Neural cell (in vitro differentiated cells): ENCODE measurements at regions not wholly inside any gene's neighbourhood (a gene's known extent, or its start where the extent isn't known, plus 50 kb on each side); places are given as distances from the start of the nearest gene placed in this dataset.

ENCODE experiments used
- H2AFZ ChIP-seq: fragments of 200-600, 300-800 bp; sonication (generic), shearing (Covaris generic); 2 replicates; pipeline ENCODE4 v1.6.0; 2014; ENCODE audit warnings: low read depth, mild to moderate bottlenecking, antibody characterized with exemption, low read length, moderate library complexity
- H3F3A ChIP-seq: fragments of 200-600 bp; shearing (Covaris generic); 2 replicates; pipeline ENCODE4 v1.6.1; 2016; ENCODE audit warnings: mild to moderate bottlenecking, moderate library complexity, mixed read lengths, antibody characterized with exemption, low read length; ENCODE audit not compliant: insufficient read depth, poor library complexity, severe bottlenecking
- H3K27ac ChIP-seq: fragments of 200-600, 300-800 bp; sonication (generic), shearing (Covaris generic); 2 replicates; pipeline ENCODE4 v1.5.1; 2014; ENCODE audit warnings: mild to moderate bottlenecking, low read length, moderate library complexity
- H3K27me3 ChIP-seq: fragments of 300-800, 200-600 bp; sonication (generic), shearing (Covaris generic); 2 replicates; pipeline ENCODE4 v1.6.0; 2014; ENCODE audit warnings: mild to moderate bottlenecking, low read depth, low read length, moderate library complexity; ENCODE audit not compliant: insufficient read depth
- H3K36me3 ChIP-seq: fragments of 300-800, 200-600 bp; sonication (generic), shearing (Covaris generic); 2 replicates; pipeline ENCODE4 v1.5.1; 2014; ENCODE audit warnings: mild to moderate bottlenecking, antibody characterized with exemption, low read length, moderate library complexity; ENCODE audit not compliant: insufficient read depth
- H3K4me2 ChIP-seq: fragments of 300-800, 200-600 bp; sonication (generic), shearing (Covaris generic); 2 replicates; pipeline ENCODE4 v1.6.0; 2014; ENCODE audit warnings: mild to moderate bottlenecking, low read length
- H3K4me3 ChIP-seq: fragments of 300-800, 200-600 bp; sonication (generic), shearing (Covaris generic); 2 replicates; pipeline ENCODE4 v1.5.1; 2014; ENCODE audit warnings: mild to moderate bottlenecking, low read length, moderate library complexity
- H3K79me2 ChIP-seq: fragments of 200-600 bp; shearing (Covaris generic); replicated peaks from 2 replicates; pipeline ENCODE4 v1.6.0; 2014; ENCODE audit warnings: mild to moderate bottlenecking, low read length, moderate library complexity; ENCODE audit not compliant: insufficient read depth
- H3K9ac ChIP-seq: fragments of 300-800, 200-600 bp; sonication (generic), shearing (Covaris generic); 2 replicates; pipeline ENCODE4 v1.6.1; 2016; ENCODE audit warnings: mild to moderate bottlenecking, low read length, mixed read lengths
- H3K9me2 ChIP-seq: fragments of 200-600 bp; shearing (Covaris generic); 2 replicates; pipeline ENCODE4 v1.6.1; 2016; ENCODE audit warnings: mild to moderate bottlenecking, low read length, mixed read lengths; ENCODE audit not compliant: insufficient read depth
- H3K9me3 ChIP-seq: fragments of 200-600, 300-800 bp; sonication (generic), shearing (Covaris generic); 2 replicates; pipeline ENCODE4 v1.6.1; 2016; ENCODE audit warnings: mild to moderate bottlenecking, mixed run types, low read length, moderate library complexity, mixed read lengths
- H4K20me1 ChIP-seq: fragments of 200-600 bp; shearing (Covaris generic); 2 replicates; pipeline ENCODE4 v1.6.1; 2016; ENCODE audit warnings: mild to moderate bottlenecking, mixed run types; ENCODE audit not compliant: insufficient read depth
- CTCF ChIP-seq: fragments of 450-650 bp; IDR thresholded peaks from 2 replicates; pipeline ENCODE4 v1.5.1; 2014; ENCODE audit warnings: antibody characterized with exemption, mild to moderate bottlenecking, moderate library complexity; ENCODE audit not compliant: poor library complexity, severe bottlenecking
- EP300 ChIP-seq: fragments of 450-650 bp; conservative IDR thresholded peaks from 2 replicates; pipeline ENCODE4 v1.6.1; 2014; ENCODE audit warnings: antibody characterized with exemption, mild to moderate bottlenecking, moderate library complexity; ENCODE audit not compliant: poor library complexity, severe bottlenecking
- EZH2 ChIP-seq: fragments of 200-600, 300-800 bp; shearing (Covaris generic), sonication (generic); IDR thresholded peaks from 2 replicates; pipeline ENCODE4 v1.6.1; 2014; ENCODE audit warnings: antibody characterized with exemption, low read length, borderline replicate concordance, mild to moderate bottlenecking; ENCODE audit not compliant: insufficient read depth, poor library complexity, severe bottlenecking
- MXI1 ChIP-seq: fragments of 450-650 bp; conservative IDR thresholded peaks from 2 replicates; pipeline ENCODE4 v1.6.1; 2014; ENCODE audit warnings: antibody characterized with exemption, mild to moderate bottlenecking; ENCODE audit not compliant: poor library complexity, severe bottlenecking
- POLR2AphosphoS5 ChIP-seq: IDR thresholded peaks from 2 replicates; pipeline ENCODE4 v1.6.1; 2012
- RAD21 ChIP-seq: fragments of 450-650 bp; conservative IDR thresholded peaks from 2 replicates; pipeline ENCODE4 v1.6.1; 2014; ENCODE audit warnings: antibody characterized with exemption, mild to moderate bottlenecking, moderate library complexity
- SMC3 ChIP-seq: fragments of 450-650 bp; conservative IDR thresholded peaks from 2 replicates; pipeline ENCODE4 v1.6.1; 2014; ENCODE audit warnings: antibody characterized with exemption, mild to moderate bottlenecking, moderate library complexity; ENCODE audit not compliant: poor library complexity
- TAF1 ChIP-seq: IDR thresholded peaks from 2 replicates; pipeline ENCODE4 v1.6.1; 2012; ENCODE audit warnings: low read depth
- TF ChIP-seq, protein P1 (sequence below): IDR thresholded peaks from 2 replicates; pipeline ENCODE4 v1.6.1; 2012; ENCODE audit warnings: borderline replicate concordance

- no peak for TF ChIP-seq SMC3
- TF ChIP-seq EZH2 = no peak
- TF ChIP-seq TAF1 = no peak
- no peak for TF ChIP-seq EP300
- TF ChIP-seq MXI1 = no peak
- no peak for TF ChIP-seq POLR2AphosphoS5
- no peak for TF ChIP-seq RAD21
- TF ChIP-seq CTCF = no peak
- TF ChIP-seq, protein P1, sequence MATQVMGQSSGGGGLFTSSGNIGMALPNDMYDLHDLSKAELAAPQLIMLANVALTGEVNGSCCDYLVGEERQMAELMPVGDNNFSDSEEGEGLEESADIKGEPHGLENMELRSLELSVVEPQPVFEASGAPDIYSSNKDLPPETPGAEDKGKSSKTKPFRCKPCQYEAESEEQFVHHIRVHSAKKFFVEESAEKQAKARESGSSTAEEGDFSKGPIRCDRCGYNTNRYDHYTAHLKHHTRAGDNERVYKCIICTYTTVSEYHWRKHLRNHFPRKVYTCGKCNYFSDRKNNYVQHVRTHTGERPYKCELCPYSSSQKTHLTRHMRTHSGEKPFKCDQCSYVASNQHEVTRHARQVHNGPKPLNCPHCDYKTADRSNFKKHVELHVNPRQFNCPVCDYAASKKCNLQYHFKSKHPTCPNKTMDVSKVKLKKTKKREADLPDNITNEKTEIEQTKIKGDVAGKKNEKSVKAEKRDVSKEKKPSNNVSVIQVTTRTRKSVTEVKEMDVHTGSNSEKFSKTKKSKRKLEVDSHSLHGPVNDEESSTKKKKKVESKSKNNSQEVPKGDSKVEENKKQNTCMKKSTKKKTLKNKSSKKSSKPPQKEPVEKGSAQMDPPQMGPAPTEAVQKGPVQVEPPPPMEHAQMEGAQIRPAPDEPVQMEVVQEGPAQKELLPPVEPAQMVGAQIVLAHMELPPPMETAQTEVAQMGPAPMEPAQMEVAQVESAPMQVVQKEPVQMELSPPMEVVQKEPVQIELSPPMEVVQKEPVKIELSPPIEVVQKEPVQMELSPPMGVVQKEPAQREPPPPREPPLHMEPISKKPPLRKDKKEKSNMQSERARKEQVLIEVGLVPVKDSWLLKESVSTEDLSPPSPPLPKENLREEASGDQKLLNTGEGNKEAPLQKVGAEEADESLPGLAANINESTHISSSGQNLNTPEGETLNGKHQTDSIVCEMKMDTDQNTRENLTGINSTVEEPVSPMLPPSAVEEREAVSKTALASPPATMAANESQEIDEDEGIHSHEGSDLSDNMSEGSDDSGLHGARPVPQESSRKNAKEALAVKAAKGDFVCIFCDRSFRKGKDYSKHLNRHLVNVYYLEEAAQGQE = no peak
- Histone ChIP-seq H3K9ac (no peak overlapping the region), H3K36me3 (no peaks in the 10 kb centered on the region), H3K4me2 (no peak overlapping the region), H3F3A (no peaks in the 10 kb centered on the region), H4K20me1 (no peaks in the 10 kb centered on the region), H3K9me3 (no peaks in the 10 kb centered on the region), H3K27me3 (peaks cover 51% of the 10 kb centered on the region), H2AFZ (no peak overlapping the region), H3K4me3 (no peak overlapping the region), H3K27ac (no peak overlapping the region), H3K79me2 (no peaks in the 10 kb centered on the region), H3K9me2 (no peaks in the 10 kb centered on the region)
Measured at GRCh38 chr2:143934626-143935481, 585.1 kb downstream of the ZEB2 start.

GRCh38 chr2:143933946-143934569, 585.9 kb downstream of the ZEB2 start:
- no peak overlapping the region for H3K4me3 ChIP-seq
- H3K4me2 ChIP-seq = no peak overlapping the region
- H2AFZ ChIP-seq = no peak overlapping the region
- H3K79me2 ChIP-seq = no peaks in the 10 kb centered on the region
- no peaks in the 10 kb centered on the region for H3F3A ChIP-seq
- no peaks in the 10 kb centered on the region for H3K9me2 ChIP-seq
- H3K9ac ChIP-seq = no peak overlapping the region
- no peaks in the 10 kb centered on the region for H3K9me3 ChIP-seq
- TF ChIP-seq SMC3 (no peak), TAF1 (no peak), EP300 (no peak), POLR2AphosphoS5 (no peak), EZH2 (no peak), MXI1 (no peak), RAD21 (no peak), CTCF (no peak)
- TF ChIP-seq, protein P1 = no peak
- no peaks in the 10 kb centered on the region for H3K36me3 ChIP-seq
- H3K27ac ChIP-seq = no peak overlapping the region
- H4K20me1 ChIP-seq = no peaks in the 10 kb centered on the region
- H3K27me3 ChIP-seq = peaks cover 43% of the 10 kb centered on the region
